ENCODE measurements at regions not wholly inside any gene's neighbourhood (a gene's known extent, or its start where the extent isn't known, plus 50 kb on each side); places are given as distances from the start of the nearest gene placed in this dataset.

GRCh38 chr15:38782156-38782555, 217.5 kb upstream of the RASGRP1 start:
- TF ChIP-seq CTCF (IDR thresholded peaks at IDR 0.05) (no peak), POLR2A (IDR thresholded peaks at IDR 0.05) (no peak)
